Posterior cingulate gyrus (tissue), 11 donors: ENCODE measurements at regions not wholly inside any gene's neighbourhood (a gene's known extent, or its start where the extent isn't known, plus 50 kb on each side); places are given as distances from the start of the nearest gene placed in this dataset.
A peak's percentile ranks its signal among the peaks of the same experiment; 100 is the strongest.
"Not testable (repeated sequence)": the region's sequence is repeated elsewhere in the genome, so short reads cannot be mapped to it uniquely, and the experiment has no call there.

Experiments used
- DNase-seq, 10 donors: peaks; one replicate each; pipeline versions ENCODE4 v3.0.0 to v3.0.0-alpha.2; 2020 to 2021; ENCODE audit warnings: mixed read lengths in 3 of 10
- intact Hi-C: fragments of 100-400 bp; cut with DNase I; formaldehyde crosslinking; loops from one replicate; pipeline ENCODE4 v1.15.1; 2023

GRCh38 chr4:164262508-164262907, 491.4 kb upstream of the SMIM31 start:
- intact Hi-C loops, DNase-seq: not testable (repeated sequence)

GRCh38 chr4:164277414-164277813, 476.5 kb upstream of the SMIM31 start:
- DNase-seq, intact Hi-C loops: not testable (repeated sequence)

DNA sequence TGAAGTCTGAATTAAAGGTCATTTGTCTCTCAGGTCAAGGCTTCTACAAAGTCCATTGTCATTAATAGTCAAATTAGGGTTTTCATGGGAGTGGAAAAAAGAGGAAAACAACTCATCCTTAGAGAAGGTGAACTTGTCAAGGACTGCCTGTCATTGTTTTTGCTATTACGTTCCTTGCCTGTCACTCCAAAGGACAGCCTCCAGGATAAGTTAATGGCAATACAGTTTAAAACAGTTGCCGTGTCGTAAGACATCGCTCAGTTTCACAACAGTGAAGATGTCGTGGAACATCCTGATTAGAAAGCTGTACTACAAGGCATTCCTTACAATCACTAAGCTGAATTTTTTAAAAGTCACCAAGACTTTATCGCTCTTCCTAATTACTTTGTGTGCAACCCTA, 466.8 kb upstream of the SMIM31 start:
- intact Hi-C loops, result no loop called here
- DNase-seq, result no peak

GRCh38 chr4:164288578-164288977, 465.4 kb upstream of the SMIM31 start:
- intact Hi-C loops, result no loop called here

GRCh38 chr4:164293203-164293602, 460.7 kb upstream of the SMIM31 start:
- intact Hi-C loops, result no loop called here
- no peak for DNase-seq

More at GRCh38 chr4:164288578-164288977, 465.4 kb upstream of the SMIM31 start:
- no peak for DNase-seq

DNA sequence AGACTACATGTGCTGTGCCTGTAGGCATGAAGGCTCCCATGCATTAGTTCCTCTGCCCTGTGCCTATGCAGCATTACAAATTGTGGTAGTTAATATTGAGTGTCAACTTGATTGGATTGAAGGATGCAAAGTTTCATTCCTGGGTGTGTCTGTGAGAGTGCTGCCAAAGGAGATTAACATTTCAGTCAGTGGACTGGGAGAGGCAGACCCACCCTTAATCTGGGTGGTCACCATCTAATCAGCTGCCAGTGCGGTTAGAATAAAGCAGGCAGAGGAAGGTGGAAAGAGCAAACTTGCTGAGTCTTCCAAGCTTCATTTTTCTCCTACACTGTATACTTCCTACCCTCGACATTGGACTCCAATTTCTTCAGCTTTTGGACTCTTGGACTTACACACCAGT, 460.2 kb upstream of the SMIM31 start:
- DNase-seq, result no peak
- intact Hi-C loops, result no loop called here

GRCh38 chr4:164301430-164301829, 452.5 kb upstream of the SMIM31 start:
- DNase-seq, result no peak
- intact Hi-C loops, result no loop called here

GRCh38 chr4:164304101-164304639, 449.8 kb upstream of the SMIM31 start:
- no peak for DNase-seq
- intact Hi-C loops, result no loop called here

DNA sequence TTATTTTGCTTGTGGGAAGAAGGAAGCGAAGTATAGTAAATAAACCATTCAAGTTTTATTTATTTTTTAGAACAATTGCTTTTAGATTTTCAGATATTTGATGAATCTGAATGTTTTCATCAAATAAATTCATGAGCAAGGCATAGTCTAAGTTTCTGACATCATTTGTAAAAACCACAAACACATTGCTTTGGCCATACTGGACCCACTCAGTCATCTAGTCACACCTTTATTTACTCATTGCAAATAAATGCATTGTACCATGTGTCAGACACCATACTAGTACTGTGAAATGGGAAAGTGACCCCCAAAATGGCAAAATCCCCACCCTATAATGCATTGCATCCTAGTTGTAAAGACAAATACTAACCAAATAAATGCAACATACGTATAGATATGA, 449.1 kb upstream of the SMIM31 start:
- no peak for DNase-seq
- intact Hi-C loops, result no loop called here

DNA sequence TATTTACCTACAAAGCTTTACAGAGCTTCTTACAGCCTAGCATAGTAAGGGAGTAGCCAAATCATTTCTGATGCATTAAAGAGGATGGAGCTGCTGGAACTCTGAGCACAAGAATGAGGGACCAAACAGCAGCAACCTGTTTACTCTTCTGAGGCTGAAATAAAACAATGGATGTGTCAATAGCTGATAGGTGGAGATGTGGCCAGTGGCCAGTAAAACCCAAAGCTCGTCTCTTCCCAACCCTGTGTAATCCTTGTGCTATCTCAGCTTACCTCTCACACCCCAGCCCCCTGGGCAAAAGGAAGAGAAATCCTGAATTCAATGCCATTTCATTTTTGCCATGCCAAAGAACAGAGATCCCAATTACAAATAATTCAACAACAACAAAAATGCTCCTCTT, 446.7 kb upstream of the SMIM31 start:
- intact Hi-C loops, result no loop called here
- DNase-seq, result no peak

DNA sequence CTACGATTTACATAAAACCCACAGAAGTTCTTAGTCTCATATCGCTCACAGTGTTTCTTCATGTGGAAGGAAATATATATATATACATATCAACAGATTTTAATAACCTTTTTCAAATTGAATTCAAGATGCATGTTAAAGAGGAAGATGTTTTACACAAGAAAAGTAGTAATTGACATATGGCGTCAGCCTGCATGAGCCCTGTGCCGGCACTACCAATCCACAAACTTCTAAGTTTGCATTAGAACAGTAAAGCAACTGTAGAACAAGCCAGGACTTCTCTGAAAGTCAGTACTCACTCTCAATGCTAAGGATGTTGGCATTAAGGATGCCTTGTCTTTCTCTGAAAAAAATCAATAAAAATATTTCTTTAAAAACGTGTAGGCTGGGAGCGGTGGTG, 441.3 kb upstream of the SMIM31 start:
- intact Hi-C loops, result loop anchor here (10.0 kb wide), 1 partner anchor 52 kb away; no protein-coding TSS in a partner anchor

GRCh38 chr4:164313853-164314252, 440.1 kb upstream of the SMIM31 start:
- intact Hi-C loops, result loop anchor here (10.0 kb wide), 1 partner anchor 51 kb away; no protein-coding TSS in a partner anchor
- DNase-seq, result no peak

More for the DNA sequence above, 441.3 kb upstream of the SMIM31 start:
- DNase-seq, result no peak

DNA sequence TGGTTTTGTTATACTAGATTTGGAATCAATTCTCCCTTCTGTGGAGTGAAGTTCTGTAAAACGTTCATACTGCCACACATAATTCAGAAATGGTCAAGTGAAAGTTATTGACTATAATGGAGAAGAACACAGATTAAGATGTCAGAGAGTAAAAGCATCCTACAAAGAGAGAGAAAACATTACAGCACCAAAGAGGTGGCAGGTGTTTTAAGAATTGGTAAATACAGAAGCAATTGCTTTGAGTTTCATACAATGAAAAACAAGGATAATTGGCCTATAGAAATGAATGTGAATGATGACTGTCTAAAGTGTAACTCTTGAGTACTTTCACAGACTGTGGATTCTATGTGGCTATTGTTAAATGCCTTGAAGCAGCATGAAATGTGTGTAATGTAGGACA, 435.6 kb upstream of the SMIM31 start:
- intact Hi-C loops, result loop anchor here (10.0 kb wide), 1 partner anchor 46 kb away; no protein-coding TSS in a partner anchor
- DNase-seq, result no peak

- no peak for DNase-seq
- intact Hi-C loops, result loop anchor here (10.0 kb wide), 1 partner anchor 45 kb away; no protein-coding TSS in a partner anchor
Measured at GRCh38 chr4:164319688-164320087, 434.2 kb upstream of the SMIM31 start.

DNA sequence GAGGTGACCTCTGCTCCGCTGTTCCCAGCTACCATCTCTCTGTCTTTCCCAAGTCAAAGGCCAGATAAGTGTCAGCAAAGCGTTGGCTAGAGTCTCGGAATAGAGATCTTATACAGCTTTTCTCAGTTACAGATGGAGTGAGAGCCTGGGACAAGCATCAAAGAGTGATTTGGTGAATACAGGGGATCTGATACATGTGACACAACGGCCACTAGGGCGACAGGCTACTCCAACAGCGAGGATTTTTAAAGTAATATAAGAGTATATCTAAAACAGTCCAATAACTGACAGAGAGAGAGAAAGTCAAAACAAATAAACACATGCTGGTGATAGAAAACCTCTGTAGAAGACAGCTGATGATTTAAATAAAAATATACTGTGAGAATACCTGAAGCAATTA, 433.1 kb upstream of the SMIM31 start:
- DNase-seq, result no peak
- intact Hi-C loops, result no loop called here

- intact Hi-C loops, result no loop called here
- DNase-seq, result no peak
Measured at GRCh38 chr4:164326056-164326455, 427.9 kb upstream of the SMIM31 start.

- intact Hi-C loops, result no loop called here
Measured at GRCh38 chr4:164337219-164337944, 416.5 kb upstream of the SMIM31 start.

GRCh38 chr4:164343472-164343976, 410.4 kb upstream of the SMIM31 start:
- intact Hi-C loops, result no loop called here
- no peak for DNase-seq

More at GRCh38 chr4:164337219-164337944, 416.5 kb upstream of the SMIM31 start:
- peak in 1 of 10 donors; percentile 29 for DNase-seq

DNA sequence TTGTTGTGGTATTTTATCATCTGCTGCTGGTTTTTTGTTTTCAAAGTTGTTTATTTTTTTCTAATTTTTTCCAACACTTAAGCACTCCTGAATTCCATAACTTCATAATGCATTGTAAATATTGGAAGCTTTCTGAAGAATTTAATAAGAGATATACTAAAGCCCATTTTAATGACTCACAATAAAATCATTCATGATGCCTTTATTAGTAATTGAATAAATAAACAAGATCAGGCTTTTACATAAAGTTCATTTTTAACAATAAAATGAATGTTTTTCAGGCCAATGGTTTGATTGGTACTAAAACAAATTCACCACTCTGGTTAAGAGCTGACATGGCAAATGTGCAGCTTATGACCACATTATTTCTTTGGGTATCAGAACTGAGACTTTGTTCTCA, 408.2 kb upstream of the SMIM31 start:
- no peak for DNase-seq
- intact Hi-C loops, result no loop called here

- intact Hi-C loops, result no loop called here
- DNase-seq, result no peak
Measured at GRCh38 chr4:164350061-164350460, 403.9 kb upstream of the SMIM31 start.

DNA sequence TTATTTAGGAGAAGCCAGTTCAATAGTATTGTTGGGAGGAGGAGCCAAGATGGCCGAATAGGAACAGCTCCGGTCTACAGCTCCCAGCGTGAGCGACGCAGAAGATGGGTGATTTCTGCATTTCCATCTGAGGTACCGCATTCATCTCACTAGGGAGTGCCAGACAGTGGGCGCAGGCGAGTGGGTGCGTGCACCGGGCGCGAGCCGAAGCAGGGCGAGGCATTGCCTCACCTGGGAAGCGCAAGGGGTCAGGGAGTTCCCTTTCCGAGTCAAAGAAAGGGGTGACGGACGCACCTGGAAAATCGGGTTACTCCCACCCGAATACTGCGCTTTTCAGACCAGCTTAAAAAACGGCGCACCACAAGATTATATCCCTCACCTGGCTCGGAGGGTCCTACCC, 403.2 kb upstream of the SMIM31 start:
- DNase-seq, result peak in 1 of 10 donors; percentile 22
- intact Hi-C loops, result not testable (repeated sequence)

GRCh38 chr4:164357957-164358356, 396.0 kb upstream of the SMIM31 start:
- intact Hi-C loops, result no loop called here
- no peak for DNase-seq
